ENCODE measurements at regions not wholly inside any gene's neighbourhood (a gene's known extent, or its start where the extent isn't known, plus 50 kb on each side); places are given as distances from the start of the nearest gene placed in this dataset.

GRCh38 chr10:128912568-128913311 is 554.3 kb upstream of the MGMT start:
- H3K9me3 Mint-ChIP-seq = no peaks in the 10 kb centered on the region
- no peaks in the 10 kb centered on the region for H3K36me3 Mint-ChIP-seq
- H3K27me3 Mint-ChIP-seq = peaks cover 15% of the 10 kb centered on the region
- no peak for TF ChIP-seq CTCF (conservative IDR thresholded peaks at IDR 0.05)
- no peak overlapping the region for H3K4me3 Mint-ChIP-seq
- peaks cover 23% of the 10 kb centered on the region for H3K4me1 Mint-ChIP-seq (ENCODE audit: unreplicated experiment)
- no peak for DNase-seq (ENCODE audit: extremely low spot score, unreplicated experiment)
- H3K27ac Mint-ChIP-seq = no peak overlapping the region

GRCh38 chr10:128914681-128915080 is 552.4 kb upstream of the MGMT start:
- H3K27me3 Mint-ChIP-seq = peaks cover 19% of the 10 kb centered on the region

GRCh38 chr10:128915630-128916029 is 551.4 kb upstream of the MGMT start:
- Mint-ChIP-seq H3K36me3 (no peaks in the 10 kb centered on the region), H3K27me3 (peaks cover 19% of the 10 kb centered on the region), H3K9me3 (no peaks in the 10 kb centered on the region), H3K4me1 (ENCODE audit: unreplicated experiment) (peaks cover 9% of the 10 kb centered on the region), H3K4me3 (no peak overlapping the region), H3K27ac (no peak overlapping the region)
- no peak for DNase-seq (ENCODE audit: extremely low spot score, unreplicated experiment)
- no peak for TF ChIP-seq CTCF (conservative IDR thresholded peaks at IDR 0.05)

More at GRCh38 chr10:128914681-128915080, 552.4 kb upstream of the MGMT start:
- no peaks in the 10 kb centered on the region for H3K36me3 Mint-ChIP-seq
- H3K9me3 Mint-ChIP-seq = no peaks in the 10 kb centered on the region
- TF ChIP-seq CTCF (conservative IDR thresholded peaks at IDR 0.05) = no peak
- no peak overlapping the region for H3K4me3 Mint-ChIP-seq
- H3K4me1 Mint-ChIP-seq (ENCODE audit: unreplicated experiment) = peaks cover 9% of the 10 kb centered on the region
- DNase-seq (ENCODE audit: extremely low spot score, unreplicated experiment) = no peak
- no peak overlapping the region for H3K27ac Mint-ChIP-seq

- Mint-ChIP-seq H3K36me3 (no peaks in the 10 kb centered on the region), H3K9me3 (no peaks in the 10 kb centered on the region), H3K27me3 (peaks cover 19% of the 10 kb centered on the region), H3K4me1 (ENCODE audit: unreplicated experiment) (peaks cover 9% of the 10 kb centered on the region), H3K27ac (no peak overlapping the region), H3K4me3 (no peak overlapping the region)
- no peak for TF ChIP-seq CTCF (conservative IDR thresholded peaks at IDR 0.05)
- DNase-seq (ENCODE audit: extremely low spot score, unreplicated experiment) = no peak
These were observed 550.7 kb upstream of the MGMT start for GRCh38 chr10:128916383-128916782.

GRCh38 chr10:128921389-128922022 is 545.5 kb upstream of the MGMT start:
- H3K4me3 Mint-ChIP-seq = no peak overlapping the region
- no peak overlapping the region for H3K27ac Mint-ChIP-seq
- TF ChIP-seq CTCF (conservative IDR thresholded peaks at IDR 0.05) = no peak
- H3K9me3 Mint-ChIP-seq = peaks cover 5% of the 10 kb centered on the region
- peaks cover 16% of the 10 kb centered on the region for H3K4me1 Mint-ChIP-seq (ENCODE audit: unreplicated experiment)
- no peak for DNase-seq (ENCODE audit: extremely low spot score, unreplicated experiment)
- peaks cover 4% of the 10 kb centered on the region for H3K27me3 Mint-ChIP-seq
- no peaks in the 10 kb centered on the region for H3K36me3 Mint-ChIP-seq

Measured in type B pancreatic cell (in vitro differentiated cells).